IMR-90 (cell line): ENCODE measurements at regions not wholly inside any gene's neighbourhood (a gene's known extent, or its start where the extent isn't known, plus 50 kb on each side); places are given as distances from the start of the nearest gene placed in this dataset.

ENCODE experiments used
- ATAC-seq: fragments of 200-7000 bp; cut with Tn5 transposase; 2 replicates; pipeline ENCODE4 v1.9.1; 2020; ENCODE audit warnings: low read depth, mild to moderate bottlenecking, moderate library complexity
- BruUV-seq: library from RNA; stranded (reverse); fragments of 400-500 nt; replicated peaks from 2 replicates; lab custom pipeline; 2021; lab: Mats Ljungman, UMichigan
- CTCF ChIA-PET: fragments of 300-600 bp; formaldehyde crosslinking; extraction: SDS; loops from one replicate; lab custom pipeline; 2021; ENCODE audit warnings: antibody characterized with exemption; lab: Yijun Ruan, JAX
- POLR2A ChIA-PET: fragments of 300-600 bp; sonication (Branson Sonifier 250); formaldehyde crosslinking; loops from one replicate; lab custom pipeline; 2022; ENCODE audit warnings: antibody characterized with exemption; ENCODE audit not compliant: unreplicated experiment; lab: Charles Lee
- DNase-seq: peaks from one replicate; pipeline ENCODE4 v3.0.0; 2013
- H2AFZ ChIP-seq: replicated peaks from 2 replicates; pipeline ENCODE3; 2013; ENCODE audit warnings: low read length, mild to moderate bottlenecking; ENCODE audit not compliant: poor library complexity
- H2AK5ac ChIP-seq: 2 replicates; pipeline ENCODE4 v1.6.1; 2013; ENCODE audit warnings: low read depth, low read length, inconsistent platforms
- H2AK9ac ChIP-seq: replicated peaks from 2 replicates; pipeline ENCODE3; 2013; ENCODE audit warnings: mild to moderate bottlenecking, low read depth, low read length, moderate library complexity; ENCODE audit not compliant: poor library complexity
- H2BK120ac ChIP-seq: 2 replicates; pipeline ENCODE4 v1.6.1; 2013; ENCODE audit warnings: low read depth, low read length, inconsistent platforms
- H2BK15ac ChIP-seq: 3 replicates; pipeline ENCODE4 v1.6.1; 2013; ENCODE audit warnings: low read depth, low read length, inconsistent platforms
- H2BK20ac ChIP-seq: 2 replicates; pipeline ENCODE4 v1.6.1; 2013; ENCODE audit warnings: low read depth, mild to moderate bottlenecking, inconsistent platforms, low read length, moderate library complexity
- H2BK5ac ChIP-seq: 2 replicates; pipeline ENCODE4 v1.6.1; 2013; ENCODE audit warnings: mild to moderate bottlenecking, low read depth, low read length, inconsistent platforms; ENCODE audit not compliant: poor library complexity, severe bottlenecking
- H3K14ac ChIP-seq: replicated peaks from 2 replicates; pipeline ENCODE4 v1.6.1; 2013; ENCODE audit warnings: low read depth, low read length, inconsistent platforms
- H3K18ac ChIP-seq: 2 replicates; pipeline ENCODE4 v1.6.1; 2013; ENCODE audit warnings: low read depth, low read length, control low read depth
- H3K23ac ChIP-seq: 2 replicates; pipeline ENCODE4 v1.6.1; 2013; ENCODE audit warnings: low read depth, low read length, inconsistent platforms
- H3K27ac ChIP-seq: 2 replicates; pipeline ENCODE4 v1.5.1; 2013; ENCODE audit warnings: mild to moderate bottlenecking, control low read depth, low read length; ENCODE audit not compliant: insufficient read depth
- H3K27me3 ChIP-seq: 2 replicates; pipeline ENCODE4 v1.6.1; 2013; ENCODE audit warnings: low read length; ENCODE audit not compliant: control insufficient read depth, insufficient read depth
- H3K36me3 ChIP-seq: 2 replicates; pipeline ENCODE4 v1.6.1; 2013; ENCODE audit warnings: low read length, mixed read lengths; ENCODE audit not compliant: control insufficient read depth, insufficient read depth
- H3K4ac ChIP-seq: 2 replicates; pipeline ENCODE4 v1.6.1; 2013; ENCODE audit warnings: low read depth, low read length, inconsistent platforms
- H3K4me1 ChIP-seq: 2 replicates; pipeline ENCODE4 v1.6.1; 2013; ENCODE audit warnings: low read length, mixed read lengths; ENCODE audit not compliant: control insufficient read depth, insufficient read depth
- H3K4me2 ChIP-seq: 2 replicates; pipeline ENCODE4 v1.6.1; 2013; ENCODE audit warnings: low read depth, mild to moderate bottlenecking, control low read depth, low read length, moderate library complexity
- H3K4me3 ChIP-seq: 2 replicates; pipeline ENCODE4 v1.5.1; 2013; ENCODE audit warnings: low read depth, mild to moderate bottlenecking, control low read depth, low read length, moderate library complexity; ENCODE audit not compliant: insufficient read depth
- H3K56ac ChIP-seq: 2 replicates; pipeline ENCODE4 v1.6.1; 2013; ENCODE audit warnings: low read length, inconsistent platforms; ENCODE audit not compliant: insufficient read depth; ENCODE audit errors: extremely low read depth
- H3K79me1 ChIP-seq, 2 experiments: 2 replicates each; pipeline ENCODE4 v1.6.1; 2013; ENCODE audit warnings: low read length in 2 of 2, inconsistent platforms in 1 of 2, low read depth in 1 of 2
- H3K9ac ChIP-seq: 2 replicates; pipeline ENCODE4 v1.6.1; 2013; ENCODE audit warnings: low read depth, low read length, control low read depth
- H3K9me1 ChIP-seq: 2 replicates; pipeline ENCODE4 v1.6.1; 2013; ENCODE audit warnings: low read length, inconsistent platforms; ENCODE audit not compliant: insufficient read depth
- H3K9me3 ChIP-seq: 2 replicates; pipeline ENCODE4 v1.6.1; 2013; ENCODE audit warnings: low read length; ENCODE audit not compliant: control insufficient read depth, insufficient read depth
- H4K20me1 ChIP-seq: 2 replicates; pipeline ENCODE4 v1.6.1; 2013; ENCODE audit warnings: low read length, inconsistent platforms; ENCODE audit not compliant: insufficient read depth
- H4K5ac ChIP-seq: 2 replicates; pipeline ENCODE4 v1.6.1; 2013; ENCODE audit warnings: mild to moderate bottlenecking, low read depth, low read length, control low read depth
- H4K8ac ChIP-seq, 2 experiments: 2 replicates each; pipeline ENCODE4 v1.6.1; 2013; ENCODE audit warnings: low read depth in 2 of 2, low read length in 2 of 2, control low read depth in 1 of 2, inconsistent platforms in 1 of 2
- H4K91ac ChIP-seq: 2 replicates; pipeline ENCODE4 v1.6.1; 2013; ENCODE audit warnings: low read depth, low read length, inconsistent platforms; ENCODE audit not compliant: insufficient read depth
- BHLHE40 ChIP-seq: fragments of 150-350 bp; IDR thresholded peaks from 2 replicates; pipeline ENCODE4 v1.6.1; 2016; ENCODE audit warnings: mild to moderate bottlenecking, low read depth, low read length
- CHD1 ChIP-seq: IDR thresholded peaks from 2 replicates; pipeline ENCODE4 v1.6.1; 2012; ENCODE audit warnings: low read depth, low read length, improper control_type of control experiment
- MAZ ChIP-seq: IDR thresholded peaks from 2 replicates; pipeline ENCODE4 v1.6.1; 2012; ENCODE audit warnings: low read depth, mild to moderate bottlenecking, low read length, improper control_type of control experiment, moderate library complexity, borderline replicate concordance
- MXI1 ChIP-seq: IDR thresholded peaks from 2 replicates; pipeline ENCODE4 v1.6.1; 2012; ENCODE audit warnings: low read depth, mild to moderate bottlenecking, low read length, moderate library complexity, borderline replicate concordance
- POLR2A ChIP-seq: IDR thresholded peaks from 2 replicates; pipeline ENCODE4 v1.6.1; 2012; ENCODE audit warnings: mild to moderate bottlenecking, low read depth, low read length
- RCOR1 ChIP-seq: IDR thresholded peaks from 2 replicates; pipeline ENCODE4 v1.6.1; 2012; ENCODE audit warnings: mild to moderate bottlenecking, low read length, improper control_type of control experiment; ENCODE audit not compliant: insufficient replicate concordance
- SMC3 ChIP-seq: fragments of 150-350 bp; IDR thresholded peaks from 2 replicates; pipeline ENCODE4 v1.6.1; 2016; ENCODE audit warnings: low read depth, mild to moderate bottlenecking, antibody characterized with exemption, low read length, moderate library complexity
- WGBS, 2 experiments: methylation state at CpG; one replicate each; pipeline versions ENCODE4 v1.1.5 to v1.1.7; 2013; ENCODE audit warnings: missing lambda C conversion rate in 2 of 2; ENCODE audit not compliant: insufficient read length in 1 of 2; ENCODE audit errors: extremely low coverage in 2 of 2; 5-methylcytosine and 5-hydroxymethylcytosine counted together
- dilution Hi-C: fragments of 300-500 bp; cut with HindIII; formaldehyde crosslinking; loops from one replicate; pipeline ENCODE4 v1.14.3; 2018; ENCODE audit warnings: low sequenced_read_pairs; ENCODE audit not compliant: unreplicated experiment
- in situ Hi-C: fragments of 300-500 bp; cut with MboI; formaldehyde crosslinking; loops from 3 replicates; pipeline ENCODE4 v1.14.3; 2019; ENCODE audit warnings: low sequenced_read_pairs, inconsistent platforms, mixed read lengths
- intact Hi-C: fragments of 100-400 bp; cut with micrococcal nuclease; formaldehyde crosslinking; loops from 2 replicates; pipeline ENCODE4 v1.10.0; 2022

GRCh38 chr2:83923531-83923930 is 535.5 kb downstream of the SUCLG1 start:
- no peak overlapping the region for H2BK5ac ChIP-seq
- no TSS peak for BruUV-seq
- no peak overlapping the region for H3K23ac ChIP-seq
- no peak overlapping the region for H2BK15ac ChIP-seq
- no peaks in the 10 kb centered on the region for H3K36me3 ChIP-seq
- no peak overlapping the region for H4K5ac ChIP-seq
- ChIA-PET CTCF (no interaction called here), POLR2A (no interaction called here)
- H3K4me2 ChIP-seq: no peak overlapping the region
- no peaks in the 10 kb centered on the region for H3K4me1 ChIP-seq
- no peak overlapping the region for H2AK9ac ChIP-seq
- H3K9me1 ChIP-seq: no peaks in the 10 kb centered on the region
- in situ Hi-C loops (no loop called here), dilution Hi-C loops (no loop called here), intact Hi-C loops (no loop called here)
- H2AK5ac ChIP-seq: no peak overlapping the region
- H3K79me1 ChIP-seq: no peaks in the 10 kb centered on the region
- no peak for TF ChIP-seq BHLHE40
- TF ChIP-seq POLR2A: no peak
- no peak for TF ChIP-seq CHD1
- TF ChIP-seq MXI1: no peak
- no peak for TF ChIP-seq SMC3
- no peak for TF ChIP-seq MAZ
- no peak for TF ChIP-seq RCOR1
- DNase-seq: no peak
- H3K14ac ChIP-seq: no peak overlapping the region
- no peak overlapping the region for H2BK120ac ChIP-seq
- no peak overlapping the region for H3K27ac ChIP-seq
- no peak overlapping the region for H3K4ac ChIP-seq
- H4K8ac ChIP-seq: no peak overlapping the region
- no peak overlapping the region for H3K9ac ChIP-seq
- H3K18ac ChIP-seq: no peak overlapping the region
- no peaks in the 10 kb centered on the region for H4K20me1 ChIP-seq
- H3K56ac ChIP-seq: no peak overlapping the region
- no peak overlapping the region for H2BK20ac ChIP-seq
- no peaks in the 10 kb centered on the region for H3K27me3 ChIP-seq
- H4K91ac ChIP-seq: no peak overlapping the region
- no peaks in the 10 kb centered on the region for H3K9me3 ChIP-seq
- ATAC-seq: no peak
- H2AFZ ChIP-seq: no peak overlapping the region
- H3K4me3 ChIP-seq: no peak overlapping the region
- WGBS, 2 experiments: 60% methylated on average over 1 of the region's 2 CpGs; no CpG with 5 or more reads in 1 of the 2 experiments
